ENCODE measurements at regions not wholly inside any gene's neighbourhood (a gene's known extent, or its start where the extent isn't known, plus 50 kb on each side); places are given as distances from the start of the nearest gene placed in this dataset.

DNA sequence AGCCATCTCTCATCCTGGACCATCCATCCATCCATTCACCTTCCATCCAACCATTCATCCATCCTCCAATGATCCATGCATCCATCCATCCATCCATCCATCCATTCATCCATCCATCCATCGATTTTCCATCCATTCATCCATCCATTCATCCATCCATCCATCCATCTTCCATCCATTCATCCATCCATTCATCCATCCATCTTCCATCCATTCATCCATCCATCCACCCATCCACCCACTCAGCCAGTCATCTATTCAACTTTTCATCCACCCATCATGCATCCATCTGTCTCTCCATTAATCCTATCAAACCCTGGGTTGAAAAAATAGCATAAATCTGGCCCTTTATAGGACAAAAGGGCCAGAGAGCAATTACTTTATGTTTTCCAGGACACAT lies 158.3 kb upstream of the WSCD1 start:
- H3K27me3 ChIP-seq (replicated peaks; ENCODE audit: insufficient read depth, low read length): no peaks in the 10 kb centered on the region
- no peaks in the 10 kb centered on the region for H3K79me2 ChIP-seq (ENCODE audit: low read length)
- no peaks in the 10 kb centered on the region for H3K9me3 ChIP-seq (replicated peaks; ENCODE audit: insufficient read depth, low read length)
- H3K4me1 ChIP-seq (ENCODE audit: low read length): no peaks in the 10 kb centered on the region
- DNase-seq: no peak
- TF ChIP-seq EZH2phosphoT487 (IDR thresholded peaks at IDR 0.05; ENCODE audit: low read length): no peak
- TF ChIP-seq EZH2 (optimal IDR thresholded peaks at IDR 0.05; ENCODE audit: low read depth, low read length): no peak
- TF ChIP-seq, protein P1, sequence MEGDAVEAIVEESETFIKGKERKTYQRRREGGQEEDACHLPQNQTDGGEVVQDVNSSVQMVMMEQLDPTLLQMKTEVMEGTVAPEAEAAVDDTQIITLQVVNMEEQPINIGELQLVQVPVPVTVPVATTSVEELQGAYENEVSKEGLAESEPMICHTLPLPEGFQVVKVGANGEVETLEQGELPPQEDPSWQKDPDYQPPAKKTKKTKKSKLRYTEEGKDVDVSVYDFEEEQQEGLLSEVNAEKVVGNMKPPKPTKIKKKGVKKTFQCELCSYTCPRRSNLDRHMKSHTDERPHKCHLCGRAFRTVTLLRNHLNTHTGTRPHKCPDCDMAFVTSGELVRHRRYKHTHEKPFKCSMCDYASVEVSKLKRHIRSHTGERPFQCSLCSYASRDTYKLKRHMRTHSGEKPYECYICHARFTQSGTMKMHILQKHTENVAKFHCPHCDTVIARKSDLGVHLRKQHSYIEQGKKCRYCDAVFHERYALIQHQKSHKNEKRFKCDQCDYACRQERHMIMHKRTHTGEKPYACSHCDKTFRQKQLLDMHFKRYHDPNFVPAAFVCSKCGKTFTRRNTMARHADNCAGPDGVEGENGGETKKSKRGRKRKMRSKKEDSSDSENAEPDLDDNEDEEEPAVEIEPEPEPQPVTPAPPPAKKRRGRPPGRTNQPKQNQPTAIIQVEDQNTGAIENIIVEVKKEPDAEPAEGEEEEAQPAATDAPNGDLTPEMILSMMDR (IDR thresholded peaks at IDR 0.05; ENCODE audit: low read length): no peak
- H3K4me3 ChIP-seq (ENCODE audit: low read length): no peak overlapping the region
- no peak overlapping the region for H3K27ac ChIP-seq (ENCODE audit: low read length)
- H3K36me3 ChIP-seq (replicated peaks; ENCODE audit: insufficient read depth, low read length): no peaks in the 10 kb centered on the region
- H3K9me2 ChIP-seq (replicated peaks; ENCODE audit: insufficient read depth, low read length): no peaks in the 10 kb centered on the region
- no peaks in the 10 kb centered on the region for H3F3A ChIP-seq (ENCODE audit: insufficient read depth, low read length)
- no peaks in the 10 kb centered on the region for H4K20me1 ChIP-seq (ENCODE audit: insufficient read depth, low read length)
- no peak overlapping the region for H2AFZ ChIP-seq (ENCODE audit: low read length)
- H3K9ac ChIP-seq (ENCODE audit: low read length): no peak overlapping the region
- no peak overlapping the region for H3K4me2 ChIP-seq (ENCODE audit: low read depth, low read length)

DNA sequence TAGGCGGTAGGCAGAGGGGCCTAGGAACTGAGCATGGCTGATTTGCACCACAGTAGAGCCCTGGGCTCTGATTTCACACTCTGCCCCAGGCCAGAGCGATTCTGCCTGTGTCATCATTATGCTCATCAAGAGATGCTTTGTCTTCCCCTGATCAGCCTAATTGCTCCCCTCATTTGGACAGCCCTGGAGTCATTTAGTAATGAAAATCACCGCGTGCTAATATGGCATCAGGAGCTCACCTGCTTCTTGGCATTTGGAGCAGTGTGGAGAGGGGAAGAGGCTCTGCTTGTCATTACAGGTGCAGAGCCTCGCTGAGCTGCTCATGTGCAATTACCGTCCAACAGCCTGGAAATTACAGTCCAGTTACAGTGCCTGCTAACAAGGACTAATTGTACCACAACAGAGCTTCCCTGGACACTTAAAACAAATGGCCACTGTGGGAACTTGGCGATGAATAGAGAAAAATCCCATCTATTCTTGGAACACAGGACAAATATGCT lies 157.1 kb upstream of the WSCD1 start:
- Histone ChIP-seq H4K20me1 (ENCODE audit: insufficient read depth, low read length) (no peaks in the 10 kb centered on the region), H3K4me1 (ENCODE audit: low read length) (no peaks in the 10 kb centered on the region), H3K27me3 (replicated peaks; ENCODE audit: insufficient read depth, low read length) (no peaks in the 10 kb centered on the region), H3K27ac (ENCODE audit: low read length) (no peak overlapping the region), H3K9ac (ENCODE audit: low read length) (no peak overlapping the region), H3K9me3 (replicated peaks; ENCODE audit: insufficient read depth, low read length) (no peaks in the 10 kb centered on the region), H3F3A (ENCODE audit: insufficient read depth, low read length) (no peaks in the 10 kb centered on the region), H3K79me2 (ENCODE audit: low read length) (no peaks in the 10 kb centered on the region), H3K4me3 (ENCODE audit: low read length) (no peak overlapping the region), H3K9me2 (replicated peaks; ENCODE audit: insufficient read depth, low read length) (no peaks in the 10 kb centered on the region), H3K36me3 (replicated peaks; ENCODE audit: insufficient read depth, low read length) (no peaks in the 10 kb centered on the region), H3K4me2 (ENCODE audit: low read depth, low read length) (no peak overlapping the region), H2AFZ (ENCODE audit: low read length) (no peak overlapping the region)
- DNase-seq: no peak
- TF ChIP-seq EZH2 (optimal IDR thresholded peaks at IDR 0.05; ENCODE audit: low read depth, low read length): no peak
- TF ChIP-seq, protein P1 (IDR thresholded peaks at IDR 0.05; ENCODE audit: low read length): no peak
- no peak for TF ChIP-seq EZH2phosphoT487 (IDR thresholded peaks at IDR 0.05; ENCODE audit: low read length)

DNA sequence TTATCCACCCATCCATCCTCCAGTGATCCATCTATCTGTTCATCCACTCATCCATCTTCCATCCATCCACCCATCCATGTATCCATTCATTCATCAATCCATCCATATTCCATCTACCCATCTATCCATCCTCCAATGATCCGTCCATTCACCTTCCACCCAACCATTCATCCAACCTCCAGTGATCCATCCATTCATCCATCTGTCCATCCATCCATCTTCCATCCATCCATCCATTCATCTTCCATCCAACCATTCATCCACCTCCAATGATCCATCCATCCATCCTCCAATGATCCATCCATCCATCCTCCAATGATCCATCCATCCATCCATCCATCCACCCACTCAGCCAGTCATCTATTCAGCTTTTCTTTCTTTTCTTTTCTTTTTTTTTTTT lies 156.5 kb upstream of the WSCD1 start:
- Histone ChIP-seq H2AFZ (ENCODE audit: low read length) (no peak overlapping the region), H3K9me2 (replicated peaks; ENCODE audit: insufficient read depth, low read length) (no peaks in the 10 kb centered on the region), H3F3A (ENCODE audit: insufficient read depth, low read length) (no peaks in the 10 kb centered on the region), H3K4me3 (ENCODE audit: low read length) (no peak overlapping the region), H3K36me3 (replicated peaks; ENCODE audit: insufficient read depth, low read length) (no peaks in the 10 kb centered on the region), H3K9ac (ENCODE audit: low read length) (no peak overlapping the region), H4K20me1 (ENCODE audit: insufficient read depth, low read length) (no peaks in the 10 kb centered on the region), H3K79me2 (ENCODE audit: low read length) (no peaks in the 10 kb centered on the region), H3K27ac (ENCODE audit: low read length) (no peak overlapping the region), H3K27me3 (replicated peaks; ENCODE audit: insufficient read depth, low read length) (no peaks in the 10 kb centered on the region), H3K4me2 (ENCODE audit: low read depth, low read length) (no peak overlapping the region), H3K9me3 (replicated peaks; ENCODE audit: insufficient read depth, low read length) (no peaks in the 10 kb centered on the region), H3K4me1 (ENCODE audit: low read length) (no peaks in the 10 kb centered on the region)
- TF ChIP-seq EZH2 (optimal IDR thresholded peaks at IDR 0.05; ENCODE audit: low read depth, low read length): no peak
- TF ChIP-seq, protein P1 (IDR thresholded peaks at IDR 0.05; ENCODE audit: low read length): no peak
- TF ChIP-seq EZH2phosphoT487 (IDR thresholded peaks at IDR 0.05; ENCODE audit: low read length): no peak
- DNase-seq: no peak
